T-cell (primary cell): ENCODE measurements at regions not wholly inside any gene's neighbourhood (a gene's known extent, or its start where the extent isn't known, plus 50 kb on each side); places are given as distances from the start of the nearest gene placed in this dataset.
"Not testable (repeated sequence)": the region's sequence is repeated elsewhere in the genome, so short reads cannot be mapped to it uniquely, and the experiment has no call there.

ENCODE experiments used
- ATAC-seq, 4 experiments: fragments of 200-7000 bp in 3 of 4; fragments of 150-1000 bp in 1 of 4; cut with Tn5 transposase; replicated peaks in 1 of 4; 1 replicate in 3 of 4; 2 replicates in 1 of 4; pipeline ENCODE4 v1.10.0; 2021; ENCODE audit warnings: moderate library complexity in 3 of 4, mild to moderate bottlenecking in 2 of 4, moderate number of reproducible peaks in 1 of 4
- CTCF ChIA-PET, 2 donors: fragments of 300-600 bp; sonication (Branson Sonifier 250); formaldehyde crosslinking; loops; one replicate each; lab custom pipeline; 2022; ENCODE audit warnings: antibody characterized with exemption in 2 of 2; lab: Charles Lee
- POLR2A ChIA-PET, 2 donors: fragments of 300-600 bp; sonication (Branson Sonifier 250); formaldehyde crosslinking; loops; one replicate each; lab custom pipeline; 2022; ENCODE audit warnings: antibody characterized with exemption in 2 of 2; lab: Charles Lee
- DNase-seq, 35 experiments: peaks; one replicate each; pipeline versions ENCODE4 v3.0.0 to v3.0.0-alpha.2; 2013 to 2023
- H3K27ac ChIP-seq: one replicate; pipeline ENCODE4 v1.5.1; 2013; ENCODE audit warnings: low read length
- H3K27me3 ChIP-seq, 2 experiments: replicated peaks in 1 of 2; 1 replicate in 1 of 2; 2 replicates in 1 of 2; pipeline versions ENCODE4 v1.6.1 to v1.7.0; 2013; ENCODE audit warnings: low read length in 1 of 2, mixed read lengths in 1 of 2; ENCODE audit not compliant: control insufficient read depth in 2 of 2, insufficient read depth in 2 of 2; ENCODE audit errors: extremely low read depth in 1 of 2
- H3K36me3 ChIP-seq, 2 donors: 1 replicate in 1 of 2; 2 replicates in 1 of 2; pipeline versions ENCODE4 v1.6.1 to v1.7.0; 2013; ENCODE audit warnings: low read length in 1 of 2; ENCODE audit not compliant: control insufficient read depth in 2 of 2, insufficient read depth in 1 of 2; ENCODE audit errors: extremely low read depth in 1 of 2
- H3K4me1 ChIP-seq, 2 experiments: 1 replicate in 1 of 2; 2 replicates in 1 of 2; pipeline versions ENCODE4 v1.6.1 to v1.7.0; 2013; ENCODE audit warnings: low read length in 2 of 2, mixed read lengths in 1 of 2; ENCODE audit not compliant: insufficient read depth in 2 of 2, control insufficient read depth in 1 of 2; ENCODE audit errors: extremely low read depth in 1 of 2
- H3K4me3 ChIP-seq, 2 donors: 1 replicate in 1 of 2; 2 replicates in 1 of 2; pipeline versions ENCODE4 v1.5.1 to v1.7.0; 2013; ENCODE audit warnings: mild to moderate bottlenecking in 2 of 2, low read length in 1 of 2, moderate library complexity in 1 of 2; ENCODE audit not compliant: control insufficient read depth in 1 of 2; ENCODE audit errors: extremely low read depth in 1 of 2
- H3K9me3 ChIP-seq: 2 replicates; pipeline ENCODE4 v1.7.0; 2013
- H3K27ac Mint-ChIP-seq, 2 donors: one replicate each; pipeline ENCODE4 v1.8.0; 2020 to 2021; ENCODE audit warnings: mild to moderate bottlenecking in 2 of 2, mixed read lengths in 2 of 2
- H3K27me3 Mint-ChIP-seq, 2 donors: one replicate each; pipeline ENCODE4 v1.8.0; 2021 to 2022; ENCODE audit warnings: mixed read lengths in 2 of 2
- H3K36me3 Mint-ChIP-seq: one replicate; pipeline ENCODE4 v1.8.0; 2021; ENCODE audit warnings: mixed read lengths
- H3K4me1 Mint-ChIP-seq, 3 donors: one replicate each; pipeline ENCODE4 v1.8.0; 2020 to 2022; ENCODE audit warnings: mixed read lengths in 3 of 3, mild to moderate bottlenecking in 1 of 3
- H3K4me3 Mint-ChIP-seq, 3 donors: one replicate each; pipeline ENCODE4 v1.8.0; 2020 to 2022; ENCODE audit warnings: mild to moderate bottlenecking in 3 of 3, mixed read lengths in 3 of 3, moderate library complexity in 3 of 3
- H3K9me3 Mint-ChIP-seq, 3 donors: one replicate each; pipeline ENCODE4 v1.8.0; 2020 to 2022; ENCODE audit warnings: mixed read lengths in 3 of 3
- WGBS: methylation state at CpG from one replicate; pipeline ENCODE4 v1.1.5; 2013; ENCODE audit warnings: missing lambda C conversion rate; ENCODE audit not compliant: insufficient coverage; 5-methylcytosine and 5-hydroxymethylcytosine counted together

- no peak overlapping the region for H3K27ac ChIP-seq
- ATAC-seq (no peak), DNase-seq (no peak)
- ChIA-PET CTCF (interaction anchor here in 1 of 2 donors (0.6 kb wide), 1 partner anchor 37 kb away, joined by 4 read pairs; no protein-coding TSS in a partner anchor), POLR2A (no interaction called here)
- H3K27ac Mint-ChIP-seq: no peak overlapping the region
- no peaks in the 10 kb centered on the region for H3K27me3 ChIP-seq
- no peaks in the 10 kb centered on the region for H3K36me3 ChIP-seq
- no peaks in the 10 kb centered on the region for H3K27me3 Mint-ChIP-seq
- peaks cover 5 to 18% (median 6%) of the 10 kb centered on the region in 3 donors for H3K9me3 Mint-ChIP-seq
- no peak overlapping the region for H3K4me3 ChIP-seq
- H3K9me3 ChIP-seq: no peaks in the 10 kb centered on the region
- H3K36me3 Mint-ChIP-seq: no peaks in the 10 kb centered on the region
- H3K4me1 ChIP-seq: no peaks in the 10 kb centered on the region
- no peaks in the 10 kb centered on the region for H3K4me1 Mint-ChIP-seq
- no peak overlapping the region for H3K4me3 Mint-ChIP-seq
- WGBS: 60% methylated on average over 1 of the region's 2 CpGs
Observed at GRCh38 chr6:121794630-121795029, 359.2 kb downstream of the GJA1 start.

GRCh38 chr6:121797598-121797997, 362.2 kb downstream of the GJA1 start:
- DNase-seq, H3K4me3 ChIP-seq, ATAC-seq, H3K27ac Mint-ChIP-seq, H3K4me1 Mint-ChIP-seq, H3K9me3 ChIP-seq, CTCF ChIA-PET, H3K4me3 Mint-ChIP-seq, H3K36me3 Mint-ChIP-seq, H3K27ac ChIP-seq, H3K36me3 ChIP-seq, POLR2A ChIA-PET, H3K27me3 ChIP-seq, H3K27me3 Mint-ChIP-seq, H3K4me1 ChIP-seq: not testable (repeated sequence)
- WGBS: 75% methylated on average over 2 of the region's 6 CpGs
- peaks cover 17 to 30% (median 23%) of the 10 kb centered on the region in 3 donors for H3K9me3 Mint-ChIP-seq

- H3K27me3 Mint-ChIP-seq, H3K9me3 ChIP-seq, DNase-seq, H3K27ac Mint-ChIP-seq, CTCF ChIA-PET, H3K4me3 ChIP-seq, ATAC-seq, H3K27me3 ChIP-seq, H3K27ac ChIP-seq, H3K4me3 Mint-ChIP-seq, POLR2A ChIA-PET, H3K4me1 ChIP-seq, H3K36me3 ChIP-seq, H3K4me1 Mint-ChIP-seq, H3K36me3 Mint-ChIP-seq: not testable (repeated sequence)
- WGBS: no CpG with 5 or more reads among the region's 1 CpG
- H3K9me3 Mint-ChIP-seq: peaks cover 17 to 30% (median 23%) of the 10 kb centered on the region in 3 donors
Observed at GRCh38 chr6:121798126-121798525, 362.7 kb downstream of the GJA1 start.

DNA sequence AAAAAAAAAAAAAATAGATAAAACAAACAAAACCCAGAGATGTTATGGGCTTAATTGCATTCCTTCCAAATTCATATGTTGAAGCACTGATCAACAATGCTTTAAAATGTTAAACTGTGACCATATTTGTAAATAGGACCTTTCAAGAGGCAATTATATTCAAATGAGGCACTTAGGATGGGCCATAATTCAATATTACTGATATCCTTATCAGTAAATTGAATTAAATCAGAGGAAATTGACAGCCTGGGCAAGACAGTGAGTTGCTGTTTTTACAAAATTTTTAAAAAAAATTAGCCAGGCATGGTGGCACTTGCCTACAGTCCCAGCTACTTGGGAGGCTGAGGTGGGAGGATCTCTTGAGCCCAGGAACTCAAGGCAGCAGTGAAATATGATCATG, 364.1 kb downstream of the GJA1 start:
- Mint-ChIP-seq H3K27ac (no peak overlapping the region), H3K4me3 (no peak overlapping the region), H3K27me3 (no peaks in the 10 kb centered on the region), H3K36me3 (no peaks in the 10 kb centered on the region), H3K9me3 (peaks cover 17 to 33% (median 23%) of the 10 kb centered on the region in 3 donors), H3K4me1 (no peaks in the 10 kb centered on the region)
- ChIA-PET POLR2A (no interaction called here), CTCF (no interaction called here)
- H3K36me3 ChIP-seq: no peaks in the 10 kb centered on the region
- no peaks in the 10 kb centered on the region for H3K9me3 ChIP-seq
- H3K27me3 ChIP-seq: no peaks in the 10 kb centered on the region
- ATAC-seq (no peak), DNase-seq (no peak)
- H3K27ac ChIP-seq: no peak overlapping the region
- no peaks in the 10 kb centered on the region for H3K4me1 ChIP-seq
- H3K4me3 ChIP-seq: no peak overlapping the region

DNA sequence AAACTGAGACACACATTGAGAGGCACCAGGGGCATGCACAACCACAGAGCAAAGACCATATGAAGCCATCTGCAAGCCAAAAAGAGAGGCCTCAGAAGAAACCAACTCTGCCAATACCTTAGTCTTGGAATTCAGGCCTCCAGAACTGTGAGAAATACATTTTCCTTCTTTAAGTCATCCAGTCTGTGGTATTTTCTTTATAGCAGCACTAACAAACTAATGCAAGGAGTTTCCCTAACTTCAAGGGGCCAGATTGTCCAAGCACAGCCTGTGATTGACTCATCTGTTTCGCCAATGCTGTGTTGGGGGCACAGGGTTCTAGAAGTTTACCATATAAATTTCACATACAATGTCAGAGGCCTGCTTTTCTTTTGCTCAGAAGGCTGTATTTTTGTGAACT, 364.6 kb downstream of the GJA1 start:
- H3K27me3 ChIP-seq: no peaks in the 10 kb centered on the region
- no peaks in the 10 kb centered on the region for H3K9me3 ChIP-seq
- Mint-ChIP-seq H3K27ac (no peak overlapping the region), H3K9me3 (peaks cover 17 to 33% (median 23%) of the 10 kb centered on the region in 3 donors), H3K4me1 (no peaks in the 10 kb centered on the region), H3K27me3 (no peaks in the 10 kb centered on the region), H3K4me3 (no peak overlapping the region), H3K36me3 (no peaks in the 10 kb centered on the region)
- WGBS: no CpG with 5 or more reads among the region's 1 CpG
- no peak overlapping the region for H3K4me3 ChIP-seq
- H3K36me3 ChIP-seq: no peaks in the 10 kb centered on the region
- no peaks in the 10 kb centered on the region for H3K4me1 ChIP-seq
- ChIA-PET CTCF (no interaction called here), POLR2A (no interaction called here)
- no peak overlapping the region for H3K27ac ChIP-seq
- ATAC-seq: no peak
- no peak for DNase-seq

DNA sequence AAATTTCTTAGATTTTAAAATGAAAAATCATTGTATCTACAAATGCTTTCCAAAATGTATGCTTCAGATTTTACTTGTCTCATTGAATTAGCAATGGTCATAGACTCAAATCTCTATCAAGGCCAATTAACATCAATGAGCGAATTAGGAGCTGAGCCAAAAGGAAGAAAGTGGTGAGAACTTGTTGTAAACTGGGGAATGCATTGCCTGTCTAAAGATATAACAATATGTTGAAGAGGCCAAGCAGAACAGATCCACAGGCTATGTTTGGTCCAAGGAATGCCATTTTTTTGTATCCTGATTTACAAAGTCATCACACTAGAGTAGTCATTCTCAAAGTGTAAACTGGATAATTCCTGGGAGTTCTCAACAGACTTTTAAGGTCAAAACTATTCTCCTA, 370.7 kb downstream of the GJA1 start:
- no peaks in the 10 kb centered on the region for H3K9me3 ChIP-seq
- H3K27ac ChIP-seq: no peak overlapping the region
- no peaks in the 10 kb centered on the region for H3K4me1 Mint-ChIP-seq
- ATAC-seq: no peak
- no peak for DNase-seq
- H3K4me3 Mint-ChIP-seq: no peak overlapping the region
- no peaks in the 10 kb centered on the region for H3K4me1 ChIP-seq
- CTCF ChIA-PET: no interaction called here
- WGBS: no CpG with 5 or more reads among the region's 1 CpG
- POLR2A ChIA-PET: interaction anchor here in 1 of 2 donors (0.6 kb wide), 1 partner anchor 63 kb away, joined by 6 read pairs; no protein-coding TSS in a partner anchor
- H3K4me3 ChIP-seq: no peak overlapping the region
- H3K27ac Mint-ChIP-seq: no peak overlapping the region
- H3K27me3 Mint-ChIP-seq: no peaks in the 10 kb centered on the region
- no peaks in the 10 kb centered on the region for H3K27me3 ChIP-seq
- H3K36me3 Mint-ChIP-seq: no peaks in the 10 kb centered on the region
- H3K36me3 ChIP-seq: no peaks in the 10 kb centered on the region
- H3K9me3 Mint-ChIP-seq: peaks cover 6 to 9% (median 8%) of the 10 kb centered on the region in 3 donors

DNA sequence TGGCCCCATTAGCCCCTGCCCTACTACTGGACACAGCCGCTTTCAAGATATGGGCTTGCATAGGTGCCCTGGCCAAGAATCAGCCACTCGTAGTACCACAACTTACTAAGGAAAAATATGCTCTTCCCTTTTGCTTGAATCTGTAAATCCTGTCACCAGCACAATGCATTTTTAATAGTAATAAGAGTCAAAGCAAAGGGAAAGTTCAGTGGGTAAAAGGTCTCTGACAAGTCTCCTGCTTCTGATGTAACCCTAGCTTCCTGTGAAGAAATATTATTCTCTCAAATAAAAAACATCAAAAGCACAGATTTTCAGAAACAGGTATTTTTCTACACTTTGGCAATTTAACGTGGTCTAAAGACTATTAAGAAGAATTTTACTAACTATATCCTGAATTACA, 373.8 kb downstream of the GJA1 start:
- ATAC-seq (no peak), DNase-seq (no peak)
- WGBS: no CpG with 5 or more reads among the region's 3 CpGs
- Mint-ChIP-seq H3K27me3 (no peaks in the 10 kb centered on the region), H3K27ac (no peak overlapping the region), H3K4me3 (no peak overlapping the region), H3K4me1 (no peaks in the 10 kb centered on the region), H3K36me3 (no peaks in the 10 kb centered on the region), H3K9me3 (no peaks in the 10 kb centered on the region)
- ChIA-PET POLR2A (no interaction called here), CTCF (no interaction called here)
- no peak overlapping the region for H3K27ac ChIP-seq
- H3K4me1 ChIP-seq: no peaks in the 10 kb centered on the region
- no peaks in the 10 kb centered on the region for H3K27me3 ChIP-seq
- no peaks in the 10 kb centered on the region for H3K36me3 ChIP-seq
- no peaks in the 10 kb centered on the region for H3K9me3 ChIP-seq
- H3K4me3 ChIP-seq: no peak overlapping the region
